ENCODE measurements at regions not wholly inside any gene's neighbourhood (a gene's known extent, or its start where the extent isn't known, plus 50 kb on each side); places are given as distances from the start of the nearest gene placed in this dataset.

- ChIA-PET CTCF (interaction anchor here (2.4 kb wide), 1 partner anchor 262 kb away, joined by 6 read pairs; no protein-coding TSS in a partner anchor), POLR2A (no interaction called here)
- H3K4me1 Mint-ChIP-seq, result peaks cover 0 to 10% (median 8%) of the 10 kb centered on the region in 7 donors
- no peaks in the 10 kb centered on the region for H3K36me3 Mint-ChIP-seq
- Histone ChIP-seq H3K27ac (ENCODE audit: low read depth, low read length) (no peak overlapping the region), H3K4me3 (ENCODE audit: low read length) (no peak overlapping the region), H3K36me3 (ENCODE audit: control insufficient read depth in 2 of 3, insufficient read depth in 3 of 3, low read length in 3 of 3) (no peaks in the 10 kb centered on the region), H3K4me1 (ENCODE audit: control insufficient read depth in 2 of 2, insufficient read depth in 2 of 2, low read length in 2 of 2) (peaks cover 0 to 10% of the 10 kb centered on the region in 2 donors), H3K9me3 (ENCODE audit: control insufficient read depth in 2 of 3, low read length in 3 of 3) (no peaks in the 10 kb centered on the region), H3K27me3 (ENCODE audit: control insufficient read depth in 2 of 2, insufficient read depth in 2 of 2, low read length in 2 of 2) (no peaks in the 10 kb centered on the region)
- ATAC-seq (no peak), DNase-seq (no peak)
- peaks cover 0 to 11% (median 0%) of the 10 kb centered on the region in 5 donors for H3K27me3 Mint-ChIP-seq
- H3K4me3 Mint-ChIP-seq, result no peak overlapping the region
- peaks cover 0 to 1% (median 0%) of the 10 kb centered on the region in 11 donors for H3K9me3 Mint-ChIP-seq
- peak overlapping the region in 1 of 9 donors; percentile 1 for H3K27ac Mint-ChIP-seq
- intact Hi-C loops (cut with micrococcal nuclease), result loop anchor here (2.0 to 5.0 kb wide), 2 partner anchors 53 to 261 kb away; no protein-coding TSS in a partner anchor
Measured at GRCh38 chr3:25910105-25910504, 120.2 kb downstream of the OXSM start.

GRCh38 chr3:25910997-25911396 is 121.1 kb downstream of the OXSM start:
- H3K4me3 Mint-ChIP-seq, result no peak overlapping the region
- H3K4me3 ChIP-seq (ENCODE audit: low read length), result no peak overlapping the region
- H3K36me3 ChIP-seq (ENCODE audit: control insufficient read depth in 2 of 3, insufficient read depth in 3 of 3, low read length in 3 of 3), result no peaks in the 10 kb centered on the region
- no peaks in the 10 kb centered on the region for H3K36me3 Mint-ChIP-seq
- H3K4me1 ChIP-seq (ENCODE audit: control insufficient read depth in 2 of 2, insufficient read depth in 2 of 2, low read length in 2 of 2), result peaks cover 0 to 10% of the 10 kb centered on the region in 2 donors
- no peaks in the 10 kb centered on the region for H3K9me3 ChIP-seq (ENCODE audit: control insufficient read depth in 2 of 3, low read length in 3 of 3)
- no peaks in the 10 kb centered on the region for H3K27me3 ChIP-seq (ENCODE audit: control insufficient read depth in 2 of 2, insufficient read depth in 2 of 2, low read length in 2 of 2)
- no peak overlapping the region for H3K27ac ChIP-seq (ENCODE audit: low read depth, low read length)
- POLR2A ChIA-PET, result no interaction called here
- peaks cover 0 to 10% (median 8%) of the 10 kb centered on the region in 7 donors for H3K4me1 Mint-ChIP-seq
- peaks cover 0 to 1% (median 0%) of the 10 kb centered on the region in 11 donors for H3K9me3 Mint-ChIP-seq
- H3K27me3 Mint-ChIP-seq, result peaks cover 0 to 11% (median 0%) of the 10 kb centered on the region in 5 donors
- intact Hi-C loops (cut with micrococcal nuclease), result loop anchor here (1.0 to 5.0 kb wide), 3 partner anchors 54 to 263 kb away; no protein-coding TSS in a partner anchor
- no peak overlapping the region for H3K27ac Mint-ChIP-seq
- DNase-seq, result peak in 7 of 9 donors; percentile 8 to 29 (median 23)
- CTCF ChIA-PET, result interaction anchor here (0.6 to 2.4 kb wide), 2 partner anchors 15 to 263 kb away, joined by 3 to 6 read pairs; no protein-coding TSS in a partner anchor
- ATAC-seq, result peak; percentile 49

GRCh38 chr3:25911525-25912295 is 121.8 kb downstream of the OXSM start:
- ATAC-seq, result peak; percentile 80

GRCh38 chr3:25913179-25913578 is 123.3 kb downstream of the OXSM start:
- no peaks in the 10 kb centered on the region for H3K36me3 ChIP-seq (ENCODE audit: control insufficient read depth in 2 of 3, insufficient read depth in 3 of 3, low read length in 3 of 3)
- Mint-ChIP-seq H3K36me3 (no peaks in the 10 kb centered on the region), H3K4me1 (peaks cover 0 to 10% (median 8%) of the 10 kb centered on the region in 7 donors), H3K9me3 (peaks cover 0 to 2% (median 0%) of the 10 kb centered on the region in 11 donors), H3K4me3 (no peak overlapping the region), H3K27ac (no peak overlapping the region), H3K27me3 (peaks cover 3 to 15% (median 10%) of the 10 kb centered on the region in 5 donors)
- ChIA-PET POLR2A (no interaction called here), CTCF (no interaction called here)
- DNase-seq (no peak), ATAC-seq (no peak)
- H3K27me3 ChIP-seq (ENCODE audit: control insufficient read depth in 2 of 2, insufficient read depth in 2 of 2, low read length in 2 of 2), result no peaks in the 10 kb centered on the region
- no peaks in the 10 kb centered on the region for H3K9me3 ChIP-seq (ENCODE audit: control insufficient read depth in 2 of 3, low read length in 3 of 3)
- H3K27ac ChIP-seq (ENCODE audit: low read depth, low read length), result no peak overlapping the region
- peaks cover 0 to 10% of the 10 kb centered on the region in 2 donors for H3K4me1 ChIP-seq (ENCODE audit: control insufficient read depth in 2 of 2, insufficient read depth in 2 of 2, low read length in 2 of 2)
- intact Hi-C loops (cut with micrococcal nuclease), result loop anchor here in 1 of 2 donors (5.0 kb wide), 1 partner anchor 56 kb away; no protein-coding TSS in a partner anchor
- no peak overlapping the region for H3K4me3 ChIP-seq (ENCODE audit: low read length)

More at GRCh38 chr3:25911525-25912295, 121.8 kb downstream of the OXSM start:
- ChIA-PET POLR2A (no interaction called here), CTCF (interaction anchor here (0.6 to 2.4 kb wide), 2 partner anchors 16 to 264 kb away, joined by 3 to 6 read pairs; no protein-coding TSS in a partner anchor)
- H3K27ac ChIP-seq (ENCODE audit: low read depth, low read length), result no peak overlapping the region
- H3K27ac Mint-ChIP-seq, result peak overlapping the region in 5 of 9 donors; percentile 41 to 82 (median 69)
- H3K36me3 ChIP-seq (ENCODE audit: control insufficient read depth in 2 of 3, insufficient read depth in 3 of 3, low read length in 3 of 3), result no peaks in the 10 kb centered on the region
- DNase-seq, result peak in 6 of 9 donors; percentile 6 to 56 (median 20)
- peaks cover 0 to 10% (median 8%) of the 10 kb centered on the region in 7 donors for H3K4me1 Mint-ChIP-seq
- peak overlapping the region in 1 of 10 donors; percentile 3 for H3K4me3 Mint-ChIP-seq
- H3K4me3 ChIP-seq (ENCODE audit: low read length), result no peak overlapping the region
- H3K36me3 Mint-ChIP-seq, result no peaks in the 10 kb centered on the region
- H3K27me3 Mint-ChIP-seq, result peaks cover 0 to 11% (median under 1%) of the 10 kb centered on the region in 5 donors
- no peaks in the 10 kb centered on the region for H3K27me3 ChIP-seq (ENCODE audit: control insufficient read depth in 2 of 2, insufficient read depth in 2 of 2, low read length in 2 of 2)
- no peaks in the 10 kb centered on the region for H3K9me3 ChIP-seq (ENCODE audit: control insufficient read depth in 2 of 3, low read length in 3 of 3)
- peaks cover 0 to 1% (median 0%) of the 10 kb centered on the region in 11 donors for H3K9me3 Mint-ChIP-seq
- intact Hi-C loops (cut with micrococcal nuclease), result loop anchor here (1.0 to 5.0 kb wide), 3 partner anchors 54 to 263 kb away; no protein-coding TSS in a partner anchor
- H3K4me1 ChIP-seq (ENCODE audit: control insufficient read depth in 2 of 2, insufficient read depth in 2 of 2, low read length in 2 of 2), result peaks cover 0 to 10% of the 10 kb centered on the region in 2 donors

GRCh38 chr3:25915673-25916072 is 125.8 kb downstream of the OXSM start:
- Mint-ChIP-seq H3K27ac (no peak overlapping the region), H3K4me1 (peaks cover 0 to 10% (median 8%) of the 10 kb centered on the region in 7 donors), H3K4me3 (no peak overlapping the region), H3K36me3 (no peaks in the 10 kb centered on the region), H3K9me3 (peaks cover 0 to 3% (median 0%) of the 10 kb centered on the region in 11 donors), H3K27me3 (peaks cover 4 to 40% (median 25%) of the 10 kb centered on the region in 5 donors)
- DNase-seq (no peak), ATAC-seq (no peak)
- ChIA-PET CTCF (interaction anchor here (1.1 kb wide), 1 partner anchor 268 kb away, joined by 3 read pairs; no protein-coding TSS in a partner anchor), POLR2A (no interaction called here)
- Histone ChIP-seq H3K27ac (ENCODE audit: low read depth, low read length) (no peak overlapping the region), H3K4me3 (ENCODE audit: low read length) (no peak overlapping the region), H3K9me3 (ENCODE audit: control insufficient read depth in 2 of 3, low read length in 3 of 3) (no peaks in the 10 kb centered on the region), H3K36me3 (ENCODE audit: control insufficient read depth in 2 of 3, insufficient read depth in 3 of 3, low read length in 3 of 3) (no peaks in the 10 kb centered on the region), H3K27me3 (ENCODE audit: control insufficient read depth in 2 of 2, insufficient read depth in 2 of 2, low read length in 2 of 2) (peaks cover 0 to 3% of the 10 kb centered on the region in 2 donors), H3K4me1 (ENCODE audit: control insufficient read depth in 2 of 2, insufficient read depth in 2 of 2, low read length in 2 of 2) (peaks cover 0 to 8% of the 10 kb centered on the region in 2 donors)
- intact Hi-C loops (cut with micrococcal nuclease), result no loop called here

- no peak for ATAC-seq
Measured at GRCh38 chr3:25916321-25916720, 126.4 kb downstream of the OXSM start.

More at GRCh38 chr3:25916321-25916720, 126.4 kb downstream of the OXSM start:
- Histone ChIP-seq H3K4me3 (ENCODE audit: low read length) (no peak overlapping the region), H3K27ac (ENCODE audit: low read depth, low read length) (no peak overlapping the region), H3K27me3 (ENCODE audit: control insufficient read depth in 2 of 2, insufficient read depth in 2 of 2, low read length in 2 of 2) (peaks cover 0 to 3% of the 10 kb centered on the region in 2 donors), H3K9me3 (ENCODE audit: control insufficient read depth in 2 of 3, low read length in 3 of 3) (no peaks in the 10 kb centered on the region), H3K36me3 (ENCODE audit: control insufficient read depth in 2 of 3, insufficient read depth in 3 of 3, low read length in 3 of 3) (no peaks in the 10 kb centered on the region), H3K4me1 (ENCODE audit: control insufficient read depth in 2 of 2, insufficient read depth in 2 of 2, low read length in 2 of 2) (peaks cover 0 to 2% of the 10 kb centered on the region in 2 donors)
- peaks cover 6 to 46% (median 29%) of the 10 kb centered on the region in 5 donors for H3K27me3 Mint-ChIP-seq
- H3K9me3 Mint-ChIP-seq, result peaks cover 0 to 3% (median 0%) of the 10 kb centered on the region in 11 donors
- no peak overlapping the region for H3K4me3 Mint-ChIP-seq
- ChIA-PET CTCF (interaction anchor here (1.1 kb wide), 1 partner anchor 268 kb away, joined by 3 read pairs; no protein-coding TSS in a partner anchor), POLR2A (no interaction called here)
- H3K36me3 Mint-ChIP-seq, result no peaks in the 10 kb centered on the region
- H3K4me1 Mint-ChIP-seq, result peaks cover 0 to 10% (median 8%) of the 10 kb centered on the region in 7 donors
- intact Hi-C loops (cut with micrococcal nuclease), result no loop called here
- DNase-seq, result no peak
- no peak overlapping the region for H3K27ac Mint-ChIP-seq
